ENCODE measurements at regions not wholly inside any gene's neighbourhood (a gene's known extent, or its start where the extent isn't known, plus 50 kb on each side); places are given as distances from the start of the nearest gene placed in this dataset. TPM values are rescaled to one million over a fixed set of nuclear protein-coding genes. Genes with fewer than 3 reads are reported as not detected.

Small RNA genes in the stretch of these regions (small RNA-seq; reads per million reads assigned to genes)
- gene IGHD1OR15-1B (ENCODE audit: low read depth) (not detected), gene IGHD2OR15-2B (ENCODE audit: low read depth) (not detected), gene IGHD3OR15-3B (ENCODE audit: low read depth) (not detected), gene IGHD4OR15-4B (ENCODE audit: low read depth) (not detected), gene IGHD5OR15-5B (ENCODE audit: low read depth) (not detected), gene MIR5701-1 (ENCODE audit: low read depth) (not detected), gene RN7SL400P (ENCODE audit: low read depth) (not detected)

Measured in mesenchymal stem cell (in vitro differentiated cells and primary cell).